ENCODE measurements at regions not wholly inside any gene's neighbourhood (a gene's known extent, or its start where the extent isn't known, plus 50 kb on each side); places are given as distances from the start of the nearest gene placed in this dataset.

DNA sequence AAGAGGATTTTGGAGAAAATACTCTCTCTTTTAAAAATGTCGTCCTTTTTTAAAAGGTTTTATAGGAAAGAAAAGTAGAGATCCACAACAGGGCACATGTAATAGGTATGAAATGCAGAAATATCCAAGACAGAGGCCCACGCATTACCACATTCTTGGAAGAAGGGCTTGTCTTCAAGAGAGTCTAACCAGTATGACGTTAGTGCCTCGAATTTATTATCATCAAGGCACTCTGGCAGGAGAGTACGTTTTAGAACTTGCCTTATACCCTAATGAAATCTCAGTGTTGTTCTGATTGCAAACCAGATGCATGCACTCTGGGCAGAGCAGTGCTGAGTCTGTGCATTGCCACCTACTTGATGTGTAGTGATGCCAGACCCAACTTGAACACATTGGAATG, 342.6 kb upstream of the NFE2L3 start:
- Histone ChIP-seq H3K9me3 (no peaks in the 10 kb centered on the region), H3K4me1 (peaks cover 0 to 7% of the 10 kb centered on the region in 2 donors), H3K27me3 (no peaks in the 10 kb centered on the region), H3K36me3 (no peaks in the 10 kb centered on the region), H3K4me3 (no peak overlapping the region), H3K27ac (no peak overlapping the region)
- no peak for TF ChIP-seq CTCF (IDR thresholded peaks at IDR 0.05 in 4 of 5, conservative IDR thresholded peaks at IDR 0.05 in 1 of 5)
- TF ChIP-seq POLR2A (IDR thresholded peaks at IDR 0.05): no peak
- intact Hi-C loops (cut with DNase I; ENCODE audit: low total_unique reads): no loop called here
- in situ Hi-C loops (cut with MboI; ENCODE audit: low sequenced_read_pairs in 4 of 4): no loop called here
- DNase-seq (no peak), ATAC-seq (no peak)

DNA sequence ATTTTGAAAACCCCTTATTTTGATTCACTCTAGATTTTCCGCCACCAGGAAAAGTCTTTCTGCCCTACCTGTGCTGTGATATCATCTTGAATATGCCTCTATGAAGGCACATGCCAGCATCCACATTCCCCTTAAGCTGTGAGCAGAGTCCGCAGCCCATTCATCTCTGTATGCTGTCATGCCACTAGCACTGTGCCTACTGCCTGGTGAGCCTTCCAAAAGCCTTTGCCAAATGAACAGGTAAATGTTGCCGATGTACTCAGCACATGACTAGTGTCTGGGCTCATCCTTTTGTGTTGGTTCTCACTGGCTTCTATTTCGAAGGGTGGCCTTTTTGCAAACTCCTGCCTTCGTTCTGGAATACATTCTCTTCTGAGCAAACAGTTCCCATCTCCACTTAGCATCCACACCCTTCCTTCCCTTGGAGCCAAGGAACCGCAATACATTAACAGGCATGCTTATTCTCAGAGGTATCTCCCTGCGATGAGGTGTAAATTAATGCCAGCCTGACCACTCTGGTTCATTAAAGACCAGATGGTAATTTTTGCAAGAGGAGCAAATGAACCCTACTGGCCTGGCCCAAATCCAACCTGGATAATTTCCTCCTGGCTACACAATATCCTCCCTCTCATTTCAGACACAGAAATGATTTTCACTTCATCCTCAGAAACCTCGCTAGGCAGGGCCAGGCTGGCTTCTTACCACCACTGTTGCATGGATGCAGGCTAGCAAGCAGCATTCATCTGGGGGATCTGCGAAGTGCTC, 339.7 kb upstream of the NFE2L3 start:
- TF ChIP-seq POLR2A (IDR thresholded peaks at IDR 0.05): no peak
- no peak for TF ChIP-seq CTCF (IDR thresholded peaks at IDR 0.05 in 4 of 5, conservative IDR thresholded peaks at IDR 0.05 in 1 of 5)
- intact Hi-C loops (cut with DNase I; ENCODE audit: low total_unique reads): no loop called here
- Histone ChIP-seq H3K4me3 (no peak overlapping the region), H3K27me3 (no peaks in the 10 kb centered on the region), H3K4me1 (peaks cover 0 to 6% of the 10 kb centered on the region in 2 donors), H3K9me3 (no peaks in the 10 kb centered on the region), H3K27ac (no peak overlapping the region), H3K36me3 (no peaks in the 10 kb centered on the region)
- no peak for ATAC-seq
- no peak for DNase-seq
- in situ Hi-C loops (cut with MboI; ENCODE audit: low sequenced_read_pairs in 4 of 4): no loop called here

DNA sequence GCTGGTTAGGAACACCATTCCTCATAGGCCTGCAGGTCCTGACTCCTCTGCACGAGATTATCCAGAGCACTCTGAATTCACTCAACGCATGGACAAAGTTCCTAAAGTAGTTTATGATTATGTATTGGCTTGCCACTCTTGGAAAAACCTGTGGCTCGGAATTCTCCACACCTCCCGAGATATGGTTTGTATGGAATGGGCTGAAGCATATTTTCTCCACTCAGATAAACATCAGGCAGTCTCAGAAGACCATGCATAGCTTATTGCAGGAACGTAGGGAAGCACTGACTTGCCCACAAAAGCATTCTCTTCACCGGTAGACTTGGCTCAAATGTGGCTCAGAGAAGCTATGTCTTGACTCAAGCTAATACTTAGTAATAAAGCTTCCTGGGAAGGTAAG, 338.6 kb upstream of the NFE2L3 start:
- intact Hi-C loops (cut with DNase I; ENCODE audit: low total_unique reads) (no loop called here), in situ Hi-C loops (cut with MboI; ENCODE audit: low sequenced_read_pairs in 4 of 4) (no loop called here)
- no peak for DNase-seq
- no peak for ATAC-seq
- no peak overlapping the region for H3K4me3 ChIP-seq
- H3K4me1 ChIP-seq: no peaks in the 10 kb centered on the region
- H3K9me3 ChIP-seq: no peaks in the 10 kb centered on the region
- H3K27ac ChIP-seq: no peak overlapping the region
- TF ChIP-seq POLR2A (IDR thresholded peaks at IDR 0.05) (no peak), CTCF (IDR thresholded peaks at IDR 0.05 in 4 of 5, conservative IDR thresholded peaks at IDR 0.05 in 1 of 5) (no peak)
- H3K27me3 ChIP-seq: no peaks in the 10 kb centered on the region
- H3K36me3 ChIP-seq: no peaks in the 10 kb centered on the region

DNA sequence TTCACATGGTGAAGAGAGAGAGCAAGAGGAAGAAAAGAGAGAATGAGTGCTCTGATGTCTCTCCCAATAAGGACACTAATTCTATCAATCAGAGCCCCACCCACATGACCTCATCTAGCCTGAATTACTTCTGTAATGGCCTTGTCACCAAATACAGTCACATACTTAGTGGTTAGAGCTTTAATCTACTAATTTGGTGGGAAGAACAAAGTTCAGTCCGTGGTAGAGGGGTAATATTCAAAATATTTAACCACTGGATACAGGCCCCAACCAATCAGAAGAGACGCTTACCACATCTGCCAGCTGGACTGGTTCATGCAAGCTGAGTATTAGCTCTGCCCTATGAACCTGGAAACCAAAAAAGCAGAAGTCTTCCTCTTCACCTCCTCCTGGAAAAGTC, 336.3 kb upstream of the NFE2L3 start:
- Histone ChIP-seq H3K4me1 (no peaks in the 10 kb centered on the region), H3K36me3 (no peaks in the 10 kb centered on the region), H3K27ac (no peak overlapping the region), H3K9me3 (no peaks in the 10 kb centered on the region), H3K27me3 (no peaks in the 10 kb centered on the region), H3K4me3 (no peak overlapping the region)
- ATAC-seq (no peak), DNase-seq (no peak)
- in situ Hi-C loops (cut with MboI; ENCODE audit: low sequenced_read_pairs in 4 of 4): no loop called here
- TF ChIP-seq CTCF (IDR thresholded peaks at IDR 0.05 in 4 of 5, conservative IDR thresholded peaks at IDR 0.05 in 1 of 5): no peak
- TF ChIP-seq POLR2A (IDR thresholded peaks at IDR 0.05): no peak
- intact Hi-C loops (cut with DNase I; ENCODE audit: low total_unique reads): no loop called here

All from gastrocnemius medialis (tissue), 4 donors.